Karpas-422 (cell line): ENCODE measurements at regions not wholly inside any gene's neighbourhood (a gene's known extent, or its start where the extent isn't known, plus 50 kb on each side); places are given as distances from the start of the nearest gene placed in this dataset.

Experiments used
- DNase-seq: peaks from one replicate; pipeline ENCODE4 v3.0.0-alpha.2; 2015
- H2AFZ ChIP-seq: fragments of 200-600 bp; sonication (generic); 2 replicates; pipeline ENCODE4 v1.6.1; 2014; ENCODE audit warnings: antibody characterized with exemption, low read length, mixed read lengths
- H3K27ac ChIP-seq: fragments of 200-600 bp; sonication (generic); 2 replicates; pipeline ENCODE4 v1.5.1; 2014; ENCODE audit warnings: mild to moderate bottlenecking, low read length, moderate library complexity
- H3K27me3 ChIP-seq: fragments of 200-600 bp; sonication (generic); 2 replicates; pipeline ENCODE4 v1.6.1; 2014; ENCODE audit warnings: low read length, mixed read lengths
- H3K36me3 ChIP-seq: fragments of 200-600 bp; sonication (generic); 2 replicates; pipeline ENCODE4 v1.6.1; 2014; ENCODE audit warnings: low read length, mixed read lengths; ENCODE audit not compliant: insufficient read depth
- H3K4me1 ChIP-seq: fragments of 200-600 bp; sonication (generic); 2 replicates; pipeline ENCODE4 v1.6.1; 2014; ENCODE audit warnings: mild to moderate bottlenecking, low read length, mixed read lengths
- H3K4me2 ChIP-seq: fragments of 200-600 bp; sonication (generic); 2 replicates; pipeline ENCODE4 v1.6.1; 2014; ENCODE audit warnings: low read length, low read depth, mild to moderate bottlenecking; ENCODE audit not compliant: poor library complexity, severe bottlenecking
- H3K4me3 ChIP-seq: fragments of 200-600 bp; sonication (generic); 2 replicates; pipeline ENCODE4 v1.5.1; 2014; ENCODE audit warnings: mild to moderate bottlenecking, antibody characterized with exemption, low read length, mixed read lengths
- H3K79me2 ChIP-seq: fragments of 200-600 bp; sonication (generic); 2 replicates; pipeline ENCODE4 v1.6.1; 2014; ENCODE audit warnings: mild to moderate bottlenecking, low read length, mixed read lengths
- H3K9ac ChIP-seq: fragments of 200-600 bp; sonication (generic); 2 replicates; pipeline ENCODE4 v1.6.0; 2014; ENCODE audit warnings: low read length
- H3K9me2 ChIP-seq: fragments of 200-600 bp; sonication (generic), shearing (Covaris generic); replicated peaks from 2 replicates; pipeline ENCODE4 v1.6.0; 2014; ENCODE audit warnings: mild to moderate bottlenecking, low read length, moderate library complexity; ENCODE audit not compliant: insufficient read depth
- H3K9me3 ChIP-seq: fragments of 300-700, 200-600 bp; sonication (generic); 2 replicates; pipeline ENCODE4 v1.6.1; 2014; ENCODE audit warnings: low read length, mixed read lengths
- H4K20me1 ChIP-seq: fragments of 200-600 bp; sonication (generic); 2 replicates; pipeline ENCODE4 v1.6.1; 2014; ENCODE audit warnings: mild to moderate bottlenecking, antibody characterized with exemption, low read length, low read depth; ENCODE audit not compliant: insufficient read depth

DNA sequence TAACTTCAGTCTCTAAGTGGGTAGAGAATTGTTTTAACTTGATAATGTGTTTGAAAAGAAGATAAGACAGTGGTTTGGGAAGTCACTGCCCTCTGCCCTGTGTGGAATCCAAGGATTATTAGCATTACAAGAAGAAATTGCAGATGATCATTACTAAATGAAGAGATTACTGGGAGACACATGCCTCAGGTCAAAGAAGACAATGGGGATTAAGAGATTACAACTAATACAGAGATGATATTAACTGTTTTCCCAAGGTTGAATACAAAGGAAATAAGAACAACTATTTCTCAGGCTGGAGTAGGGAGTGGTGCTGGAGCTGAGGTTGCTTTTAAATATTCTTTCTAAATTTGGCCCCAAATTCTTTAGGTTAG lies 166.0 kb downstream of the TRMT11 start:
- H3K9ac ChIP-seq: no peak overlapping the region
- H3K79me2 ChIP-seq: no peaks in the 10 kb centered on the region
- no peak overlapping the region for H2AFZ ChIP-seq
- H3K27ac ChIP-seq: no peak overlapping the region
- H3K4me3 ChIP-seq: no peak overlapping the region
- H3K36me3 ChIP-seq: no peaks in the 10 kb centered on the region
- 0 out of 2 replicates have a peak, but pooled peaks cover 5% of the 10 kb centered on the region for H3K4me1 ChIP-seq
- no peaks in the 10 kb centered on the region for H4K20me1 ChIP-seq
- H3K27me3 ChIP-seq: no peaks in the 10 kb centered on the region
- no peaks in the 10 kb centered on the region for H3K9me3 ChIP-seq
- no peak overlapping the region for H3K4me2 ChIP-seq
- no peak for DNase-seq
- H3K9me2 ChIP-seq: no peaks in the 10 kb centered on the region

DNA sequence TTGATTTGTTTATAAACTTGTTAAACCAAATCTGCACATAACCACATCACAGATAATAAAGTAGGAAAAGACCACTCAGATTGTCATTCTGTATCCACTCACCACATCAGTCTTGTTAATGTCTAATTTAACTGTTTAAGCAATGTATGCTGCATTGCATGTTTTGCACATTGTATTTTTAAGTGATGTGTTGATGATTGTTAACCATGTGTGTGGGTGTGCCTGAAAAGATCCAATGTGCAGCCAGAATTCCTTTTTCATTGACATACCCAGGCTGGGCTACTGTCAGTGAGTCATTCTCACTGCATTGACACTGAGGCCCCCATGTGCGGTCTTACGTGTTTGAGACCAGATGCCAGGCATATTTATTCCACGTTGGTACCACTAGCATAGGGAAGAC lies 167.3 kb downstream of the TRMT11 start:
- H2AFZ ChIP-seq: no peak overlapping the region
- DNase-seq: no peak
- no peak overlapping the region for H3K9ac ChIP-seq
- no peaks in the 10 kb centered on the region for H3K36me3 ChIP-seq
- no peaks in the 10 kb centered on the region for H3K9me2 ChIP-seq
- H3K4me3 ChIP-seq: no peak overlapping the region
- no peaks in the 10 kb centered on the region for H3K79me2 ChIP-seq
- H4K20me1 ChIP-seq: no peaks in the 10 kb centered on the region
- H3K4me2 ChIP-seq: no peak overlapping the region
- H3K4me1 ChIP-seq: 0 out of 2 replicates have a peak, but pooled peaks cover 5% of the 10 kb centered on the region
- H3K27me3 ChIP-seq: no peaks in the 10 kb centered on the region
- no peak overlapping the region for H3K27ac ChIP-seq
- H3K9me3 ChIP-seq: no peaks in the 10 kb centered on the region

DNA sequence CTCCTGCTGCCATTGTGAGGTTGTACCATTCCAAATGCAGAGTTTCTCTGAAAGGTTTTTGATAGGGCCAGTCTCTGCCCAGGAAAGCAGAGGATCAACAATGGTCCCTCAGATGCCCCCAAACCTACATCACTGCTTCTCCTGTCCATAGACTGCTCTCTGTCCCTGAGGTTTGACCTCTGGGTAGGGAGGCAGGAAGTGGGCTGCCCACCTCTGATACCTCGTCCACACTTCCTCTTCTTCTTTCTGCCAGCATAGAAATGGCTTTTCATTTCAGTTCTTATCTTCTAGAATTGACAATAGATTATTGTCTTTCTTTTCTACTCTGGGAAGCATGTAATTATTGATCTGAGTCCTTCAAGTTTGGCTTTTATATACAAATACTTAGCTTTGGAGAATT lies 170.6 kb downstream of the TRMT11 start:
- no peak overlapping the region for H3K9ac ChIP-seq
- no peak overlapping the region for H3K4me3 ChIP-seq
- no peak for DNase-seq
- no peak overlapping the region for H3K4me2 ChIP-seq
- 0 out of 2 replicates have a peak, but pooled peaks cover 5% of the 10 kb centered on the region for H3K36me3 ChIP-seq
- H3K79me2 ChIP-seq: no peaks in the 10 kb centered on the region
- no peak overlapping the region for H3K27ac ChIP-seq
- H3K9me2 ChIP-seq: no peaks in the 10 kb centered on the region
- no peaks in the 10 kb centered on the region for H4K20me1 ChIP-seq
- no peaks in the 10 kb centered on the region for H3K9me3 ChIP-seq
- H3K27me3 ChIP-seq: no peaks in the 10 kb centered on the region
- no peak overlapping the region for H2AFZ ChIP-seq
- H3K4me1 ChIP-seq: 0 out of 2 replicates have a peak, but pooled peaks cover 5% of the 10 kb centered on the region

DNA sequence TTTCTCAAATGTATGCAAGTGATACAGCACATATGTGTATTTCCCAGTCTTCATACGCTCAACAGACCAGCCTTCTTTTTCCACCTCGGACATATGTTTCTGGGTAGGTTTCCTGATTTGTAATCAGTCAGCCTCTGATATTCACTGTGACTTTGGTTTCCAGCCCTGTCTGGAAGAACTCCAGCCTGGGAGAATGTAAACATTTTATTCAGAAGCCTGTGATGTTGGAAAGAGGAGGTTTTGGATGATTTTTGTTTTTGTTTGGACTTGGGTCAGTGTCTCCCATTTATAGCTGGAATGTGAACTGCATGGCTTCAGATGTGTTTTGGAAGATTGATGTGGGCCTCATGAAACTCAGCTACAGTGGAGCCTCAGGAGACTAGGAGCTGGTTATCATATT lies 172.2 kb upstream of the CENPW start:
- no peak overlapping the region for H3K9ac ChIP-seq
- H3K4me1 ChIP-seq: peaks cover 12% of the 10 kb centered on the region
- H3K9me2 ChIP-seq: no peaks in the 10 kb centered on the region
- H2AFZ ChIP-seq: no peak overlapping the region
- DNase-seq: no peak
- H3K27ac ChIP-seq: no peak overlapping the region
- no peak overlapping the region for H3K4me3 ChIP-seq
- no peaks in the 10 kb centered on the region for H3K9me3 ChIP-seq
- no peaks in the 10 kb centered on the region for H4K20me1 ChIP-seq
- H3K27me3 ChIP-seq: no peaks in the 10 kb centered on the region
- H3K79me2 ChIP-seq: no peaks in the 10 kb centered on the region
- H3K4me2 ChIP-seq: no peak overlapping the region
- no peaks in the 10 kb centered on the region for H3K36me3 ChIP-seq

DNA sequence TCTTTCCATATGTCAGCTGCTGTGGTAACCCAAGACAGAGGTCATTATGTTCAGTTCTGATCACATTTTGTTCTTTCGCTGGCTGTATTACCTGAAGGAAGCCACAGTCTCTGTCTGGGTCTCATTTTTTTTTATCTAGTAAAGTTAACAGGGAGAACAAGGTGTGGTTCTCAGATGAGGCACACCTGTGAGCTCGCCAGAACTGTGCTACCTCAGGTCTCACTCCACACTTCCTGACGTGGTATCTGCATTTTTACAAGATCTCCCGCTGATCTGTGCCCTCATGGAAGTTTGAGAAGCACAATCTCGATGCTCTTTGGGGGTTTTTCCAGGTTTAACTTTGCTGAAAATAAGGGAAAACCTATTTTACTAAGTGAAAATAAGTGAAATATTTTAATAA lies 169.5 kb upstream of the CENPW start:
- H3K9me3 ChIP-seq: no peaks in the 10 kb centered on the region

DNA sequence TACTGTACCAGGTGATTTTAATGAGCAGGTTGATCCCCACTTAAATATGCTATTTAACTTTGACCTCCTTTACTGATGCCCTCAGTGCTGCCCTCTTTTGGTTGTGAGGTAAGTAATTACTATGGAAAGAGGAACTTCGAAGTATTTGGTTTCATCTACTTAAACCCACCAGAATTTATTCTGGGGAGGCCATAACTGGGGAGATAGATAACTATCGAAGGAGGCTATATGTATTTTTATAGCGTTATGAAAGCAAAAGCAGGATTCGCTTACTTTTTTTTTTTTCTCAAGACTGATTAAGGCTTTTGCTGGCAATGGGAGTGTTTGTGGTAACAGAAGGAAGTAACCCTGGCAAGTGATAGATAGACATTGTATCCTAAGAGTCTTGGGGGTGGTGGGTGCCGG lies 168.9 kb upstream of the CENPW start:
- Histone ChIP-seq H3K4me1 (peaks cover 12% of the 10 kb centered on the region), H3K9ac (no peak overlapping the region), H3K27me3 (no peaks in the 10 kb centered on the region), H3K4me2 (peak overlapping the region; percentile 21), H4K20me1 (no peaks in the 10 kb centered on the region), H3K79me2 (no peaks in the 10 kb centered on the region), H3K36me3 (no peaks in the 10 kb centered on the region), H3K27ac (no peak overlapping the region), H3K9me3 (no peaks in the 10 kb centered on the region), H2AFZ (0 out of 2 replicates have a peak overlapping the region, but pooled peaks have one; percentile 7), H3K4me3 (no peak overlapping the region), H3K9me2 (no peaks in the 10 kb centered on the region)
- peak; percentile 88 for DNase-seq

More for the DNA sequence above, 169.5 kb upstream of the CENPW start:
- H3K27ac ChIP-seq: no peak overlapping the region
- no peak overlapping the region for H3K9ac ChIP-seq
- no peak overlapping the region for H2AFZ ChIP-seq
- H3K27me3 ChIP-seq: no peaks in the 10 kb centered on the region
- no peak for DNase-seq
- H3K4me3 ChIP-seq: no peak overlapping the region
- no peak overlapping the region for H3K4me2 ChIP-seq
- peaks cover 12% of the 10 kb centered on the region for H3K4me1 ChIP-seq
- no peaks in the 10 kb centered on the region for H4K20me1 ChIP-seq
- H3K79me2 ChIP-seq: no peaks in the 10 kb centered on the region
- no peaks in the 10 kb centered on the region for H3K9me2 ChIP-seq
- no peaks in the 10 kb centered on the region for H3K36me3 ChIP-seq

DNA sequence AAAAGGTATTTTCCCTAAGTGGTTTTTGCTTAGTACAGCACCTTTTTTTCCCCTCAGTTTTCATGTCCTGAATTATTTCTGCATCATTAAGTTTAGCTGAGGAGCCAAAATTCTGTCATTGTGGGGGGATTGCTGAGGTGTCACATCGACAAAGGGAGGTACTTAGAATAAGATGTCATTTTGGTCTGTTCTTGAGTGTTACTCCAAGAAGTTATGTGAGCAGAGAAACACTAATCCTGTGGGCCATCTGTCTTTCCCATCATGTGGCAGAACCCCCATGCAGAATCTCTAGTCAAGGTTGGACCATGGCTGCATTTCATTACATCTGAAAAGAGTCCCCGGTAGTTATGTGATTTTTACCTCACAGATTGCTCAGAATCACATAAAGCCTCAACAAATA lies 167.8 kb upstream of the CENPW start:
- Histone ChIP-seq H3K9me2 (no peaks in the 10 kb centered on the region), H3K27ac (no peak overlapping the region), H3K36me3 (no peaks in the 10 kb centered on the region), H3K4me1 (peaks cover 12% of the 10 kb centered on the region), H3K27me3 (no peaks in the 10 kb centered on the region), H3K79me2 (no peaks in the 10 kb centered on the region), H3K4me2 (no peak overlapping the region), H3K9me3 (no peaks in the 10 kb centered on the region), H4K20me1 (no peaks in the 10 kb centered on the region), H3K4me3 (no peak overlapping the region), H2AFZ (no peak overlapping the region), H3K9ac (no peak overlapping the region)
- no peak for DNase-seq

DNA sequence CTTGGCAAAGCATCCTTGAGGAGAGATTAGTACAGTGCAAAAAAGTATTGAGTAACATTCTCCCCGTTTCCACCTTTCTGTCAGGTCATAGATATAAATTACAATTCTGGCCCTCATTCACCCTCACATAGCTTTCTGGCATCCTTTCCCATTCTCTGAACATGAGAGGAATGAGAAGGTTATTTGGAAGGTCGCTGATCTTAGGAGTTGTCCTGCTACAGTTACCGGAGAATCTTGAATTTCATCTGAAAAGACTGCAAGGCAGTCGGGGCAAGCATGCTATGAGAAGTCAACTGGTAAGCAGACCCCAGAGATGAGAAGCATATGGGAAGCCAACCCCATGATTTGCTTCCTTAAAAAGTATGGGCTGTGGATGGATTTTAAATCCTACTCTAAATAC lies 166.7 kb upstream of the CENPW start:
- Histone ChIP-seq H3K27me3 (no peaks in the 10 kb centered on the region), H3K9me3 (no peaks in the 10 kb centered on the region), H3K4me2 (no peak overlapping the region), H3K79me2 (no peaks in the 10 kb centered on the region), H3K36me3 (no peaks in the 10 kb centered on the region), H3K27ac (no peak overlapping the region), H2AFZ (no peak overlapping the region), H3K4me3 (no peak overlapping the region), H3K4me1 (peaks cover 12% of the 10 kb centered on the region), H3K9me2 (no peaks in the 10 kb centered on the region), H4K20me1 (no peaks in the 10 kb centered on the region), H3K9ac (no peak overlapping the region)
- no peak for DNase-seq

DNA sequence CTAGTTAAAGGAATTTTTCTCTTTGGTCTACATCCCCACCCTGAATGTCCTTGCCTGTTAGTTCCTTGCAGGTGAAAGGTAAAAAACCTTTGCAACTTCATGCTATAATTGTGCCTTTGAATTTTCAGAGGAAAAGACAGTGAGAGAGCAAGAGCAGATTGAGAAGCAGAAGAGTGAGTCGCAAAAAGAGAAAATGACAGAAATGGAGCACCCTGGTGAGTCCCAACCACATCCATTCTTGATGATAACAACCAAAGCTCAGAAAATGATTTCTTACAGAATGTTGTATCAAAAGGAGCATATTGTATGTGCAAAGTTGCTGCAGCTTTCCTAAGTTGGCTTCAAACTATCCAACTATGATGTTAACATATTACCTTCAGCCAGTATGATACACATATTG lies 165.2 kb upstream of the CENPW start:
- no peak overlapping the region for H3K4me2 ChIP-seq
- H4K20me1 ChIP-seq: no peaks in the 10 kb centered on the region
- no peaks in the 10 kb centered on the region for H3K9me3 ChIP-seq
- no peak overlapping the region for H3K9ac ChIP-seq
- no peaks in the 10 kb centered on the region for H3K9me2 ChIP-seq
- DNase-seq: no peak
- no peak overlapping the region for H2AFZ ChIP-seq
- H3K4me1 ChIP-seq: peaks cover 12% of the 10 kb centered on the region
- no peak overlapping the region for H3K27ac ChIP-seq
- no peak overlapping the region for H3K4me3 ChIP-seq
- no peaks in the 10 kb centered on the region for H3K27me3 ChIP-seq
- H3K79me2 ChIP-seq: no peaks in the 10 kb centered on the region
- no peaks in the 10 kb centered on the region for H3K36me3 ChIP-seq
